Embryonic facial prominence (tissue), 1 donor: ENCODE measurements at regions not wholly inside any gene's neighbourhood (a gene's known extent, or its start where the extent isn't known, plus 50 kb on each side); places are given as distances from the start of the nearest gene placed in this dataset.
"Not testable (repeated sequence)": the region's sequence is repeated elsewhere in the genome, so short reads cannot be mapped to it uniquely, and the experiment has no call there.

Experiments
- DNase-seq: peaks from one replicate; pipeline ENCODE4 v3.0.0-alpha.2; 2016; ENCODE audit errors: extremely low spot score

DNA sequence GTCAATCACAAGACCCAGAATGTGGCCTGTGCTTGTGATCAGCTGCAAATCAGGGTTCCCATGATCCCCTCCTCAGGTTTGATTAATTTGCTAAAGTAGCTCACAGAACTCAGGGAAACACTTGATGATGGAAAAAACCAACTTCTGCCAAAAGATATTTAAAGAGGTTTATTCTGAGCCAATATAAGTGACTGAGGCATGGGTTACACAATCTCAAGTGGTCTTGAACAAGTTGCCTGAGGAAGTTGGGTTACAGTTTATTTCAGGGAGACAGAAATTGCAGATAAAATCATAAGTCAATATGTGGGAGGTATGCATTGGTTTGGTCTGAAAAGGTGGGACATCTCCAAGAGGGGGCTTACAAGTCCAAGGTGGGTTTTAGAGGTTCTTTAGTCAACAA lies 243.1 kb downstream of the S1PR1 start:
- no peak for DNase-seq

DNA sequence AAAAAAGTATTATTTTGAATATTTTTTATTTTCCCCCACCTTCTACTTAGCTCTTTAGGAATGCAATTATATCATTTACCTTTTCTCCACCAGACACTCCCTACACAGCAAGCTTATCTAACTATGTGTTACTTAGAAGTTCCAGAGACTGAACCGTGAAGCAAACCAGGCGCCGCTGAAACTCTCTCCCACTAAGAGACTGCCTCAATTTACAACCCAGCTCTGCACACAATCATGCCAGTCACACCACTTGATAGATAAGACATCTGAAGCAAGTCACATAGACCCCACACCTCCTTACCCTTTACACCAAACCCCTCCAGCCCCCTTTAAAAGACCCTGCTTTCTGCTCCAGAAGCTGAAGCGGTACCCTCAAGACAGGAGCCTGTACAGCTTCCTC lies 245.5 kb downstream of the S1PR1 start:
- DNase-seq: no peak

DNA sequence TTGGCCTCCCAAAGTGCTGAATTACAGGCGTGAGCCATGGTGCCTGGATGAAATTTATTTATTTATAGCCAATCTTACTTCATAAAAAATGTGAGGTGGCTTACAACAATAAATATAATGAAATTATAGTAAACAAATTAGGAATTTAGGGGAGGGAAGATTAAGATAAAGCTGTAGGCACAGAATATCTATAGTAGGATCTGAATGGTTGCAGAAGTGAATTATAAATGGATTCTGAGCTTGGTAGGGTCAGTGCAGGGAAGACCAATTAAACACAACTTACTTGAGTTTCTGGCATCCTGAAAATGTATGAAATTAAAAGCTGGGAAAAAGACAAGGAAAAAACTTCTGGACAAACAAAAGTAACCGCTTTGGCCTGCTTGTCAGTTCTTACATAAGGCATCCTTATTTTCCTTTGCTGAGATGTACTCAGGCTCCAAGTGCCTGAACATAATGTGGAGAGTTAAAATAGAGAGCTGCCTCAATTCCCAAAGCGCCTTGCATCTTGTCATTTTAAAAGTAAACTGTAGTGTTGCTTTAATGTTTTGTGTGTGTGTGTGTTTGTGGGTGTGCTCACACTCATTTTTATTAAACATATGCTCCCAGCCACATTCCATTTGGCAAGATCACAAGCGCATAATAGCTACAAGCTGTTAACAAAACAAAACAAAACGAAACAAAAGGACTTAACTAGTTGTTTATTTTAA lies 247.3 kb downstream of the S1PR1 start:
- no peak for DNase-seq

DNA sequence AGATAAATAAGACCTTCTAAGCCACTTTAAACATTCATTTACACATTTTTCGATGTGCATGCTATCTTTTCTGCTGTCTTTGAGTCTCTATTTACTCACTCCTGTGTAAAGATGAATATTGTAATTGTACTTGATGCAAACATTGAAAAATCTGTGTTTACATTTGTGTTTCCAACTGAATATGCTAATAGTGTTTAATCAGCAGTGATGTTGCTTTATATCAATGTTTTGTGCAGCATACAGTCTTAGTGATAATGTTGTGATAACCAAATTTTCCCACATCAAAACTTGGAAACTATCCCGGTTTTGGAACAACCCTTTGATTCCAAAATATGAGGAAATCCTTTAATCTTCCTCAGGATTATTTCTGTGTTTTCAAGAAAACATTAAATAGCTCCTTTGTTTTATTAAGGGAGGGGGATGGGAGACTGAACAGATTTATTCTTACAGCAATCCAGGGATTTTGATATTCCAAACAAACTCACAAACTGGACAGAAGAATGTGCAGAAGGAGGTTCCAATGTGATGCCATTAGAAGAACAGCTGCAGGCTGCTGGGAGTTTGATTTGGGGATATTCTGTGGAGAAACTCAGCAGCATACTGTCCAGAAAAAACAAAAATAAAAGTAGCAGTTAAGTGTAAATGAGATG lies 248.0 kb downstream of the S1PR1 start:
- no peak for DNase-seq

DNA sequence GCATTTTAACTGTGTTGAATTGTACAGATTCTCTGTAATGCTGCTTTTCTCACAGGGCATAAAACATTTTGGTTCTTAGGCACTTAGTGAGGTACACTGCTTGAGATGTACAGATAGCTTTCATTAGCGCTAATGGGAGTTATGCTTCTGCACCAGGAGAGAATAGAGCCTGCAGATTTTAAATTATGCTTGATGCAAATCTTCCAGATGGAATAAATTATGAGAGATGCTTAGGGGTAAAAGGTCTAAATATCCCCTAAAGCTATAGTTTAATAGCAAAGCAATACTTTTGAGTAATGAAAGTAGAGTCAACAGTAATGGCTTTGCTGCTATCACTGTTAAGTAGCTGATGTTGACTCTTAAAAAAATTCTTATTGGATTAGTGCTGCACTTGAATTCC lies 248.9 kb downstream of the S1PR1 start:
- no peak for DNase-seq

DNA sequence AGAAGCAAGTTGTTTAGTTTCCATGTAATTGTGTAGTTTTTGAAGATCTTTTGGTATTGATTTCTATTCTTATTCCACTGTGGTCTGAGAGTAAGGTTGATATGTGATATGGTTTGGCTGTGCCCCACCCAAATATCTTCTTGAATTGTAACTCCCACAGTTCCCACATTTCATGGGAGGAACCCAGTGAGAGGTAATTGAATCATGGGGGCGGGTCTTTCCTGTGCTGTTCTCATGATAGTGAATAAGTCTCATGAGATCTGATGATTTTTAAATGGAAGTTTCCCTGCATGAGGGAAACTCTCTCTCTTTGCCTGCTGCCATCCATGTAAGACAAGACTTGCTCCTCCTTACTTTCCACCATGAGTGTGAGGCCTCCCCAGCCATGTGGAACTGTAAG lies 255.3 kb downstream of the S1PR1 start:
- DNase-seq: not testable (repeated sequence)

DNA sequence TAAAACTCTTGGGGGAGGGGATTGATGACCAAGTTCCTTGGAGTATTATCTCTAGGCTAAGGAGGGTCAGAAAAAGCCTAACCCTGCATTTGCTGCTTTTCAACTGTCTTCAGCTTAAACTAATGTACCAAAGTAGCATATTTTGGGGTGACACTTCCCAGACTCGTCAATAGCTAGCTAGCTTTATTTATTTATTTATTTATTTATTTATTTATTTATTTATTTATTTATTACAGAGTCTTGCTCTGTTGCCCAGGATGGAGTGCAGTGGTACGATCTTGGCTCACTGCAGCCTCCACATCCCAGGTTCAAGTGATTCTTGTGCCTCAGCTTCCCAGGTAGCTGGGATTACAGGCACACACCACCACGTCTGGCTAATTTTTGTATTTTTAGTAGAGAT lies 257.1 kb downstream of the S1PR1 start:
- DNase-seq: not testable (repeated sequence)

DNA sequence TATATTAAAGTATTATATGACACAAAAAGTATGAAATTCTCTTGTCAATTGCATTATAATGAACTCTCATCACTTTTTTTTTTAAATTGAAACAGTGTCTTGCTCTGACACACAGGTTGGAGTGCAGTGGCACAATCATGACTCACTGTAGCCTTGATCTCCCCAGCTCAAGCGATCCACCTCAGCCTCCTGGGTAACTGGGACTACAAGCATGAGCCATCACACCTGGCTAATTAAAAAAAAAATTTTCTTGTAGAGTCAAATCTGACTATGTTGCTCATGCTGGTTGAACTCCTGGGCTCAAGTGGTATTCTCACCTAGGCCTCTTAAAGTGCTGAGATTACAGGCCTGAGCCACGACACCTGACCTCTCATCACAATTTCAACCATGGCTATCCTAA lies 259.3 kb downstream of the S1PR1 start:
- no peak for DNase-seq

DNA sequence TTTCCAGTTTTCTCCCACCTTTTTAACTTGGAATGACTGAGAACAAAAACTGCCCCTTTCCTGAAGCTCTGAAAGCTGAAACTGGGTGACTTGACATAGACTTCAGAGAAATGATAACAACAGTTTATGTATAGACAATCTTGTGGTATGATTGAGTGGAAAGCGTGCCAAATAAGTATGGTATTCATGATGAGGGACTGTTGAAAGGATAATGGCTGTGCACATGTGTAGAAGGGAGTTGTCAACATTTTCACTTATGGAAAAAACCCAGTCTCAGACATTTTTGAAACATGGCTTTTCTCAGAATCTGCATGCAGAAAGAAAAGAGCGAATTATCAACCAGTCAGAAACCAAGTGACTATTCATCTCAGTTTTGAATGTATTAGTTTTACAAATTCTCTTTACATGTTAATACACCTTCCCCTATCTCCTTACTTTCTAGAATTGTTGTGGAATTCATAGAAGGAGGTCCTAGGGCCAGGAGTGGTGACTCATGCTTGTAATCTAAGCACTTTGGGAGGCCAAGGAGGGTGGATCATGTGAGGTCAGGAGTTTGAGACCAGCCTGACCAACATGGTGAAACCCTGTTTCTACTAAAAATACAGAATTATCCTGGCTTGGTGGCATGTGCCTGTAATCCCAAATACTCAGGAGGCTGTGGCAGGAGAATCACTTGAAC lies 261.2 kb downstream of the S1PR1 start:
- DNase-seq: no peak

DNA sequence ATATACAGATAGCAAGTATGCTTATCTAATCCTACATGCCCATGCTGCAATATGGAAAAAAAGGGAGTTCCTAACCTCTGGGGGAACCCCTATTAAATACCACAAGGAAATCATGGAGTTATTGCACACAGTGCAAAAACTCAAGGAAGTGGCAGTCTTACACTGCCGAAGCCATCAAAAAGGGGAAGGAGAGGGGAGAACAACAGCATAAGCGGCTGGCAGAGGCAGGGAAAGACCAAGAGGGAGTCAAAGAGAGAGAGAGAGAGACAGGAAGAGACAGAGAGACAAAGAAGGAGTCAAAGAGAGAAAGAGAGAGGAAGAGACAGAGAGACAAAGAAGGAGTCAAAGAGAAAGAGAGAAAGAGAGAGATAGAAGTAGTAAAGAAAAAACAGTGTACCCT lies 267.3 kb downstream of the S1PR1 start:
- DNase-seq: not testable (repeated sequence)

DNA sequence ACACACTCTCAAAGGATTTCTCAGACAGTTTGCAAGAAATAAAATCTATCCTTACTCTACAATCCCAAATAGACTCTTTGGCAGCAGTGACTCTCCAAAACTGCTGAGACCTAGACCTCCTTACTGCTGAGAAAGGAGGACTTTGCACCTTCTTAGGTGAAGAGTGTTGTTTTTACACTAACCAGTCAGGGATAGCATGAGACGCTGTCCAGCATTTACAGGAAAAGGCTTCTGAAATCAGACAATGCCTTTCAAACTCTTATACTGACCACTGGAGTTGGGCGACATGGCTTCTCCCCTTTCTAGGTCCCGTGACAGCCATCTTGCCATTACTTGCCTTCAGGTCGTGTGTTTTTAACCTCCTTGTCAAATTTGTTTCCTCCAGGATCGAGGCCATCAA lies 268.4 kb downstream of the S1PR1 start:
- not testable (repeated sequence) for DNase-seq

DNA sequence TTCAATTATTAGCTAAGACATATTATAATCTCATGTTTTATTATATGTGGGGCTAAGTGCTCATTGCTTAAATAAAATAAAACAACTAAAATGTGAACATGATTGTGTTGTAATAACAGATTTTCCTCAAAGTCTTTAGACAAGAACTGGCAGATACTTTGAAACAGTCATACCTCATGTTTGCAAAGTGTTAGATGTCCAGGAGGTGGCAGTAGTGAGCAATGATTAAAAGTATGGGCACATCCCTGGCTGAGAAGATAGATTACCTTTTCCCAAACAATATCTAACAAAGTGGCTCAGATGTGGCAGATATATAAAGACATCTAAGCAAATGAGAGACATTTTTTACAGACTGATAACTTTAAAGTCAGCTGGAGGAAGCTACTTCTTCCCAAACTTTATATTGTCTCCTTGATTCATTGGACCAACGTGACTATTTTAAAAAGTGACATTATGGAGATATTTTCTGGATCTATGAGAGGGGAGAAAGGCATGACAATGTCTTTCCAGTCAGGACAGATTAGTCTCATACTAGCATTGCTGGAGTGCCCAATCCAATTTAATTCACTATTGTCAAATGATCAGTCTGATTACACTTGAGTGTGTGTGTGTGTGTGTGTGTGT lies 269.8 kb downstream of the S1PR1 start:
- DNase-seq: no peak

DNA sequence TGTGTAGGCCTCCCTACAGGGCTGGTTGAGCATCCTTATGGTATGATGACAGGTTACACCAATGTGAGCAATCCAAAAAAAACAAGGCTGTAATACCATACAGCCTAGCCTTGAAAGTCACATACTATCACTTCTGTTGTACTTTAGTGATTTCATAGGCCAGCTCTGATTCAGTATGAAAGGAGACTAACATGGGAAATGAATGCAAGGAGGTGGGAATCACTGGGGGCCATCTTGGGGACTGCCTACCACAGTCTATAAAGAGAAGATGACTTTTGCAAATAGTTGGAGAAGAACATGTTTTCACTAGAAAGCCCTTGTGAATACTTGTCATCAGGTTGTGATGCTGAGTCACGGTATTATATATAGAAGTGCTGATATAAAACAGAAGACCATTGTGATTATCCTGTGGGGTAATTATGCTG lies 270.7 kb downstream of the S1PR1 start:
- no peak for DNase-seq

DNA sequence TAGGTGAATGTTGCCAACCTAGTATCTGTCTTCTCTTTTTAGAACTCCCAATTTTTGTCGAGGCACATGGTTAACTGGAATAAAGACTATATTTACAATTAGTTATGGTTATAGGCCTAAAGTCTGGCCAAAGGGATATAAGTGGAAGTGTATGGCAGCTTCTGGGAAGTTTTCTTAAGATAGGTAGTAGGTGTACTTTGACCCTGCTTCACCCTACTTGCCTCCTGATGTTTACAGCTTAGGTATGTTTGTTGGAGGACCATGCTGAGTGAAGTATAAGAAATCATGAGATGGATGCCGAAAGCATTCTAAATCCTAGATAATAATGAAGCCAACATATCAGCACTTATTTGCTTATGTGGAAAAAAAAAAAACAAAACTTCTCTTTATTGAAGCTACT lies 272.1 kb downstream of the S1PR1 start:
- no peak for DNase-seq

DNA sequence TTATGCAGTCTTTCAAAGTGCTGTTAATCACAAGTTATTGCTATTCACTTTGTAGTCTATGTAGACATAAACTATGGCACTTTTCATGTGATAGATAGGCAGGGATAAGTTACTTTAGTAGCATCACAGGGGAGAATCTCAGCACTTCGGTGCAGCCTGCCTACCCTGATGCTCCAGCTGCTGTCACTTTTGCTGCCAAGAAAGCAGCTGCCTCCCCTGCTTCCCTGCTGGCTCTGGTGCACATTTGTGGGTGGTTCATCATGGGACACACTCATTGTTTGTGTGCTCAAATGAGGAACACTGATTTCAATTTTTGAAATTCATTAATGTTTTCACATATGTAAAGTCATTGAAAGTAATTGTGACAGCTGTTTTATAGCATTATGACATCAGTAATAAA lies 272.6 kb downstream of the S1PR1 start:
- DNase-seq: no peak

DNA sequence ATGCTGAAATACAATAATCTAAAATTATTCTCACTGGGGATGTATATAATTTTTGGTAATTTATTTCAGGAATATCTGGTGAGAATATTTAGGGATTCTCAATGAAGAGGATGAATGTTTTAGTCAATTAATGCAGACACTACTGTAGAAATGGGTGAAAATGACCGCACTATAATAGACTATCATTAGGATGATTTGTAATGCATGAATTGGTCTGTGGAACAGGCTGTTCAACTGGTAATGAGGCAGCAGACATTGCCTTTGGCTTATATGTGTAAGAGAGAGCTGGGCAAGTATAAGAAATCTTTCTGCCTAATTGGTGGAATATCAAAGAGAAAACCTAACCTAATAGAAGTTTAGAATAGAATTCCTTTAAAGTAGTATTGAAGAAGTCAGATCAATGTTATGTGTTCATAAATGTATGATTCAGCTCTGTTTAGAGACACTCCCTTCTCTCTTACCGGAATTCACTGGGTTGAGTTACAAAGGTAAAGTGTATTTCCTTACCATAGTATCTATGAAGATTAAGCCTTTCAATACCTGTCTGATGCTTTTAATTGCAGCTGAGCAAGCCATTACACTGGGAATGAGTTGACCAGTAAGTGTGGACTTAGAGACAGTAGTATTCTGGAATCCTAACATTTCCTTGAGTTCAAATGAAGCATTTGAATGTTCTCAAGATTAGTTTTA lies 274.5 kb downstream of the S1PR1 start:
- no peak for DNase-seq

DNA sequence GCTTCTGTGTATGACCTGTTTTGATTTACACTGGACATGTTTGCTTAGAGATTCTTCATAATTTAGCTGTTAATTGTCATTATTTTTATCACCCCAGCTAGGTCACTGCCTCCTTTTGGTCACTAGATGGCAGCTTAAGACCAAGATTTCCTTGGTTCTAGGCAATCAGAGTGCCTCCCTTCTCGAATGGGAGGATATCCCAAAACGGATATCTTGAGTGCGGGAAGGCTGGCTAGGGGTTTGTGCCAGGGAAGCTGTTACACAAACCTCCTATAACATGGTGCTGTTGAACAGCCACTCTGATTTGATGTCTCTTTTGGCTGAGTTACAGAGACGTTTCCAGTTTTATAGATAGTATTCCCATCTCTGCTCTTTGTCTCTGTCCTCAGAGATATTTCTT lies 283.5 kb downstream of the S1PR1 start:
- no peak for DNase-seq

DNA sequence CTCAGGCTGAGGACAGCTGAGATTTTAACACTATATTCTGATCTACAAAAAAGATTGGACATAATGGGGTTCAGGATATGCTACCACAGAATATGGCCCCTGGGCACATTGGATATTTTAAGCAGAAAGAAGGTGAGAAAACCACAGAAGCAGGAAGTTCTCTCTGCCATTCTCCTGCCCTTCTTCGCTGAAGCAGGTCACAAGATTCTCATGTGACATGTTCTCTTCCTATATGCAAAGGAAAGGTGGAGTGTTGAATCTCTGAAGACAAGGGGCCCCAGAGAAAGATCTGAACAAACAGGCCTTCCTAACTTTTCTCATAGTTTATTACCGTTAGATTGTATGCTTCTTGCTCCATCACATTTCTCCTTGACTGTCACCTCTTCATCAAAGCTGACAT lies 285.7 kb downstream of the S1PR1 start:
- no peak for DNase-seq

DNA sequence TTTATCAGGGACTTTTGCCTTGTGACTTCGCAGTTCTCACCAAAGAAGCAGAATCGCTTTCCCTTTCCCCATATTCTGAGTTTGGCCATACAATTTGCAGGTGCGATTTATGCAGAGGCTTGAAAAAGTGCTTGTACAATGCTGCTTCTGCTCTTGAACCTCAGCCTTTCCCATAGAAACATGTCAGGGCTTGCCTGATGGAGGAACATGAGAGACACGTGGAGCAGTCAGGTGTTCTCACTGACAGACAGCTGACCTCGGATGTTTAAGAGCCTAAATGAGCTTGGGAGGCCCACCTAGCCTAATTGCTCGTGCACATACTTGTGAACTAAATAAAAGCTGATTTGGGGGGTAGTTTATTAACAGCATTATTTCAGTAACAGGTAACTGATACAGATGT lies 290.0 kb downstream of the S1PR1 start:
- DNase-seq: no peak

DNA sequence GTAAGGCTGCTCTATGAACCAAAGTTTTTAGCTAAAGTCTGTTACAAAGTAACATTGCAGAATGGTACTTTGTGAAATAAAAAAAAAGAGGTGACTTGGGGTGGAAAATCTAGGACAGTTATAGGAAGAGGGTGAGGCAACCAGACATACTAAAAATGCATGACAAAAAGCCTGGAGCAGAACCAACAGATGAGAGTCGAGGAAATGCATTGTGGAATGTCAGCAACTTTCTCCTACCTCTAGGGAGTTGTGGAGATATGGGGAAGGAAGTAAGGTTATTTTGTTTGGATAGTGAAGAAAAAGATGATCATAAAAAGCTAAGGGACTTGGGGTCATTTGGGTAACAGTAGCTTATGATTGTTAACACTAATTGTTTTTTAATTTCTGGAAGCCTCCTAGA lies 295.6 kb downstream of the S1PR1 start:
- DNase-seq: no peak

DNA sequence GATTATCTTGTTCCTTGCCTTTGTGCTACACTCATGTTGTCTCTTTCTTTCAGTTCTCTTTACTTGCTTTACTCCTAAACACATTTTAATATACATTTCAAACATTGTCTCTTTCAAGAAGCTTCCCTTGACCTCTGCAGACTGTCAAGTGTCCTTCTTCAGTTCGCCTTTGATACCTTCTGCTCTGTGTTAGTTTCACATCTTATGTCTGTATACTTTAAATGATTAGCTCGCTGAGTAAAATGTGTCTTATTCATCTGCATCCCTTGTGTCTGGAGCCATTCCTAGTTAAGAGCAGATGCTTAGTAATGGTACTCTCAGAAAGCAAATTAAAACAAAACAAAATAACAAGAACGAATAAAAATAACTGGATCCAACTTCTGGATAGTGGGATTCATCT lies 303.3 kb downstream of the S1PR1 start:
- no peak for DNase-seq

DNA sequence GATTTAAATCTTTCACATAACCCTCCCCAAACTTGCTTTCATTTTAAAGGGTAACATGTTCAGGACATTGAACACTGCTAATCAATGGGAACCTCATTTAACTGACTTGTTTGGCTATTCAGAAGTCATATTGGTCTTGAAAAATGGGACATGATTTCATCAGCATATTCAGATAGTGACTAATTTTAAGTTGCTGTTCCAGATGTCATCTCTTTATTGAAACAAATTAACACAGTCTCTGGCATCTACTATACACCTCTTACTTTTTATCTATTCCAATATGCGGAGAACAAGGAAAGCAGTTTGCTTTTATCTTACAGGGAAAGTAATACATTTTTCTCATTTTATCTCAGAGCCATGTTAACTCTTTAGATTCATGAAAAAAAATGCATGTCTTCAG lies 310.1 kb downstream of the S1PR1 start:
- DNase-seq: no peak
